Testis (tissue), 2 donors: ENCODE measurements at regions not wholly inside any gene's neighbourhood (a gene's known extent, or its start where the extent isn't known, plus 50 kb on each side); places are given as distances from the start of the nearest gene placed in this dataset.

ENCODE experiments used
- CTCF ChIP-seq, 3 experiments: fragments of 450-650 bp in 2 of 3; fragments of 200-600 bp in 1 of 3; sonication (generic) in 1 of 3; IDR thresholded peaks; one replicate each; pipeline ENCODE4 v1.5.1; 2016 to 2019; ENCODE audit warnings: antibody characterized with exemption in 3 of 3, mild to moderate bottlenecking in 2 of 3, moderate library complexity in 1 of 3
- POLR2A ChIP-seq: fragments of 450-650 bp; IDR thresholded peaks from one replicate; pipeline ENCODE4 v1.6.1; 2017; ENCODE audit warnings: antibody characterized with exemption, mild to moderate bottlenecking, moderate library complexity

GRCh38 chr1:94298861-94299260 lies 61.5 kb upstream of the ARHGAP29 start:
- TF ChIP-seq CTCF (IDR thresholded peaks at IDR 0.05) (no peak), POLR2A (no peak)
